GM18870 (cell line): ENCODE measurements at regions not wholly inside any gene's neighbourhood (a gene's known extent, or its start where the extent isn't known, plus 50 kb on each side); places are given as distances from the start of the nearest gene placed in this dataset.

Experiments used
- ATAC-seq: cut with Tn5 transposase; IDR thresholded peaks from one replicate; pipeline ENCODE4 v1.9.1; 2021; ENCODE audit warnings: moderate library complexity; ENCODE audit not compliant: unreplicated experiment

DNA sequence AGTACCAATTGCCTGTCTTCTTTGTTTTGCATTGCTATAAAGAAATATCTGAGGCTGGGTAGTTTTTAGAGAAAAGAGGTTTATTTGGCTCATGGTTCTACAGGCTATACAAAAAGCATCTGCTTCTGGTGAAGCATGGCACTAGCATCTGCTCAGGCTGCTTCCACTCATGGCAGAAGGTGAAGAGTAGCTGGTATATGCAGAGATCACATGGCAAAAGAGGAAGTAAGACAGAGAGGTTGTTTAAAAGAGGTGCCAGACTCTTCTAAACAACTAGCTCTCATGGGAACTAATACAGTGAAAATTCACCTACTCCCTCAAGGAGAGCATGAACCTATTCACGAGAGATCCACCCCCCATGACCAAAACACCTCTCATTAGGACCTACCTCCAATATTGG lies 56.7 kb upstream of the GUCA2B start:
- ATAC-seq: no peak

DNA sequence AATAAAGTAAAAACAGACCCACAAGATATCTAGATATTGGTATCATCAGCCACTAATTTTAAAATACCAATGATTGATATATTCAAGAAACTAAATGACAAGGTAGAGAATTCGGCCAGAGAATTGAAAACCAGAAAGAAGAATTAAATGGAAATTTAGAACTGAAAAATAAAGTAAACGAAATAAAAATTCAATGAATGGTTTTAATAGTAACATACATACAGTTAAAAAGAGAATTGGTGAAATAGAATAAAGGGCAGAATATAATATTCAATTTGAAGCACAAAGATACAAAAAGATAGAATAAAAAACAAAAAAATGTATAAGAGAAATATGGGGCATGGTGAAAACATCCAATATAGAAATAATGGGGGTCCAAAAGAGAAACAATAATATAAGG lies 64.0 kb upstream of the GUCA2B start:
- ATAC-seq: no peak

DNA sequence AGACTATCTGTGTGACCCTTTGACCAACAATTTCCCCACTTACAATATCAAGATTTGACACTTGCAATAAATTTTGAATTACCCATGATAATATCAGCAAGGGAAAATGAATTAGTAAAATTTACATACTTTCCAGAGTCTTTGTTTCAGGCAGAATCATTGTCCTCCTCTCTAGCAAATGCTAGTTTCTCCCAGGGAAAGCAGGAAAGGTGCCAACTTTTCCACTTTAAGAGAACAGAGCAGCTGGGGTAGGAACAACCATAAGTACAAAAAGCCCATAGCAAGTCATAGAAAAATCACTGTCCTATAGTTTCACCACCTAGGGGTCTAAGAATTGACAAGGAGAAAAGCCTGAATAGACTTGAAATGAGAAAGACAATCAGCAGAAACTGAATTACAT lies 67.1 kb upstream of the GUCA2B start:
- ATAC-seq: no peak

DNA sequence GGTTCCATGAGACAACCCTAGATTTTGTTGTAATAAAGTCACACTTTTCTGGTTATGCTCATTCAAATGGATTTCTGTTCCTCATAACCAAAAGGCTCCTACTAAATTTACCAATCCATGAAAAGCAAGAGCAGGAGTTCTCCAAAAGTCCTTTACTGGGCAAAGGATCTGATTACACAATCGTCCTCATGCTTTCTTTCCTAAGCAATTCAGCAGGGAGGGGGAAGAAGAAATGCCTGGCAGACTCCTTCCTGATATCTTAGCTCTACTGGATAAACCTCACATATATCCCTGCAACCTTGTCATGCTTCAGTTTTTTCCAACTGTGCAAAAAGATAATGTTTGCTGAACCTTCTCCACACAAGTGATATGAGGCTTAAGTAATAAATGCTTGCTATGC lies 67.6 kb upstream of the GUCA2B start:
- no peak for ATAC-seq

DNA sequence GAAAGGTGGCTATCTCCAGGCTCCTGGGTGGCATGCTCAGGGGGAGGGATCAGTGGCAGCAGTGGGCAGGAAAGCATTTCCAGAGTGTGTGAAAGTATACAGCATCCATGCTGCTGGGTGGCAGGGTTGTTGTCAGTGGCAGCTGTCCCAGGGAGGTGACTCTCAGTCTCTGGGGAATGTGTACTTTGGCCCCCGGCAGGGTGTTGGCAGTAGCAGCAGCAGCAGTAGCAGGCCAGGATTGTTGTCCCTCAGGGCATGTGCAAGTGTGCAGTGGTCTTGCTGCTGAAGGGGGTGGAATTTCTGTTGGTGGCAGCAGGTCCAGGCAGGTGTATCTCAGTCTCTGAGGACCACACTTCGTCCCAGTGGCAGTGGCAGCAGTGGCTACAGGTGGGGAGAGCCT lies 71.7 kb upstream of the GUCA2B start:
- ATAC-seq: no peak

DNA sequence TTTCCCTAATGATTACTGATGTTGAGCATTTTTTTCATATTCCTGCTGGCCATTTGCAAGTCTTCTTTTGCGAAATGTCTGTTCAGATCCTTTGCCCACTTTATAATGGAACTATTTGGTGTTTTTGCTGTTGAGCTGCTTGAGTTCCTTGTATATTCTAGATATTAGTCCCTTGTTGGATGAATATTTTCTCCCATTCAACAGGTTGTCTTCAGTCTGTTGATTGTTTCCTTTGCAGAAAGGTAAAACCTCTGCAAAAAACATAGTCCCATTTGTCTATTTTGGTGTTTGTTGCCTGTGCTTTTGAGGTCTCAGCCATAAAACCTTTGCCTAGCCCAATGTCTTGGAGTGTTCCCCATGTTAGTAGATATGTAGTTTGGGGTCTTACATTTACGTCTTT lies 78.0 kb upstream of the GUCA2B start:
- ATAC-seq: no peak

DNA sequence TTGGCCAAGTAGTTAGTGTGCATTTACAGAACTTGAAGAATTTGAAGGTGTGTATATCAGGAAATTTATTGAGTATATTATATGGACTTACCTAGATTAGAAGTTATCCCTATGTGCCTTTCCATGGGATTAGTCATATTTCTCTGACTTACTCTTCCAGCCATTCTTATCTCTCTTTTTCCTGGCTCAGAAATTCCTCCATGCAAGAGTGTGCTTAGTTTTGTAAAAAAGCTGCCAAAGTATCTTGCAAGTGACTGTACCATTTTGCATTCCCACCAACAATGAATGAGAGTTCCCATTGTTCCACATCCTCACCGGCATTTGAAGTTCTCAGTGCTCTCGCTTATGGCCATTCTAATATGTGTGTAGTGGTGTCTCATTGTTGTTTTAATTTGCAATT lies 82.2 kb upstream of the GUCA2B start:
- ATAC-seq: no peak

DNA sequence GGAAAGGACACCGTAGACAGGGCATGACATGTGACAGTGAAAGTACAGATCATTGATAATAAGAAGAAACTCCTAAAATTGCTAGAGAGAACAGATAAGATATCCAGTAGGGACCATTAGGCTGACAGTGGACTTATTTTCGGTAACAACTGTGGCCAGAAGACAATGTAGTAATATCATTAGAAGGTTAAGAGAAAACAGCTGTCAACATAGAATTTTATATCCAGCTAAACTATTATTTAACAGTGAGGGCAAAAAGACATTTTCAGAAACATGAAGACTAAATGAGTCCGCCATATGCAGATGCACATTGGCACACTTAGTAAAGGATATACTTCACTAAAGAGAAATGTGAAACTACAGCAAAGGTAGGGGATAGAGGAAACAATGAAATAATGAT lies 95.4 kb upstream of the GUCA2B start:
- no peak for ATAC-seq

DNA sequence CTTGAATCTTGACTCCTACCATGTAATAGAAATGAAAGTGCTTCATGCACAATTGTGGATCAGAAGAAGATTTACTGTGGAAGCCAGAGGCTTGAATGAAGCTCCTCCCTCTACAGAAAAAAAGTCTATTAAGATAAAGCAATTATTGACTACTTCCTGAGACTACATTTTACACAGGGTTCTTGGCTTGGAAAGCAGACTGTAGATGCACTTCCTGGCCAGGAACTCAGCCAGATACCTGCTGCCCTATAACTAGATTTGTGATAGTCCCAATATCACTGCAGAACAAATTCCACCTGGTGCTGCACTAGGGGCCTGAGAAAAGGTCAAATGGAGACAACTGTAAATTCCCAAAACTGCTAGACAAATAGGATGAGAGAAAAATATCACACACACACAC lies 96.8 kb upstream of the GUCA2B start:
- no peak for ATAC-seq

DNA sequence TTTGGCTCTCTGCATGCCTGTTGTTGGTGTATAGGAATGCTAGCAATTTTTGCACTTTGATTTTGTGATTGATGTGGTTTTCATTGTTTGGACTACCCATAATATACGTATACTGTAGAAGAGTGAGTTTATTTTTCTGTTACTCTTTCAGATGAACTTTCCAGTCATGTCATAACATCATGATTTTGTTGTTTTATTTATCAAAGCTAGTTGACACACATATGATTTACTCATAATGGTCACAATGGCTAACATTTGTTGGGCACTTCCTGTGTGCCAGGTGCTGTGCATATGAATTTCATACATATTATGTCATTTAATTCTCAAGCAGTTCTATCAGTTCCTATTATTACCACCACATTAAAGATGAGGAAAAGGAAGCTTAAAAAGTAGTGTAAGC lies 98.1 kb upstream of the GUCA2B start:
- ATAC-seq: no peak

DNA sequence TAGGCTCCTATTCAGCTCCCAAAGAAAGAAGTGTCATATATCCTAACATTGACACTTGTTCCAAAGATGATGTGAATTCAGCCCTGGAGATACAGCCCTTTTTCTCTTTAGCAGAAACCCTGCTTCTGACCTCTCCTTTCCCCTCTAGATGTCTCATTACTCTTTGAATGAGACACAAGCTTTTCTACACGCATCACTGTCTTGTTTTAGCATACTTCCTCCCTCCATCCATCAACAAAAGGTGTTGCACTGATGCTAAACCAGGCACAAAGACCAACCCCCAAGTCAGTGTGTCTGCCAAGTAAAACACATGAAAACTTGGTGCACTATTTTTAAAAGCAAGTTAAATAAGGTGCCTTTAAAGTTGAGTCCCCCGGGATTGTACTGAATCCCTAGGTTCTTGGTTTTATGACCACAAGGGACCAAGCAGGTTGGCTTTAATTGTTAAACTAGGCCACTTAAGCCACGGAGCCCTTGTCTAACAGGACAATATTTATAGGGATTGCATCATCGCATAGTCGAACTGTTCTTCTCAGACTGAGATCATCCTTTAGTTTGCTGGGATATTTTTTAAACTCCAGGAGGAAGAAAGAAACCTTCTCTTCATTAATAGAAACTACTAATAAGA lies 101.0 kb upstream of the GUCA2B start:
- ATAC-seq: no peak

DNA sequence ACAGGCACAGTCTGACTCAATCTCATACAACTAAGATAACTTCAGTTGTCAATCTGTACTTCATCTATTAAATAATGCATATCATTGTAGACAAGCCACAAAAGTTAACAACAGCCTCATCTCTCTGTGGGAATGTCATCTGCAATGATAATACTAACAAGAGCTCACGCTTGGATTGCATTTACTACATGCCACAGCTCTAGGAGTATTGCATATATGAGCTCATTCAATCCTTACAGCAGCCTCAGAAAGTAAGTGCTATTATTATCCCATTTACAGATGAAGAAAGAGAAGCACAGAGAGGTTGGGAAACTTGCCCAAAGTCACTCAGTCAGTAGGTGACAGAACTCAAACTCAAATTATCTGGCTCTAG lies 105.7 kb upstream of the GUCA2B start:
- no peak for ATAC-seq

DNA sequence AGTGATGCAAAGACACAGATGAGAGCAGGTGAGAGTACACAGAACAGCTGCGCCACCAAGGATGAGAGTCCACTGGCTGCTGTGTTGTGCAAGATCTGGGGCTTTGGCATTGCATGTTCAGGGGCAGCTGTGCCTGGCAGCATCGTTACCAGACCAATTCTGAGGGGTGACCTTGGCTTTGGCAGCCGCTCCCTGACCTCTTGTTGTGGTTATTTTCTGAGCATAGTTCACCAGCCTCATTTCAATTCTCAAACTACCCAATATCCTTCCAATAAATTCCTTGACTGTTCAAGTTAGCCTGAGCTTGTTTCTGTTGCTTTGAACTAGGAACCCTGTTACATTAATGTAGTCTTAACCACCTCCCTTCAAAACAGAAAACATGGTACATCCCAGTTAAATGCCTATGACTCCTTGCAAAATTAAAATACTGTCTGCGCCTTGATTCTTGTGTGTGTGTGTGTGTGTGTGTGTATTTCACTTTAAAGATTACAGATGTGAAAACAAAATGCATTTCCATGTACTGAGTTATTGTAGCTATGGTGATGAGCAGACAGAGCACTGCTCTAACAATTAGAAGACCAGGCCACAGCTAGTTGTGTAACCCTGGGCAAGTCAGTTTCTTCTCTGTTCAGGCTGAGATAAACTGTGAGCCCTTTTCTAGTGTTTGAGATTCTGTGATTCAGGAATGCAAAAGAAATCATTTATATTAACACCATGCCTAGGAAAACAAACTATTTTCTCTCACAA lies 106.3 kb upstream of the GUCA2B start:
- no peak for ATAC-seq

DNA sequence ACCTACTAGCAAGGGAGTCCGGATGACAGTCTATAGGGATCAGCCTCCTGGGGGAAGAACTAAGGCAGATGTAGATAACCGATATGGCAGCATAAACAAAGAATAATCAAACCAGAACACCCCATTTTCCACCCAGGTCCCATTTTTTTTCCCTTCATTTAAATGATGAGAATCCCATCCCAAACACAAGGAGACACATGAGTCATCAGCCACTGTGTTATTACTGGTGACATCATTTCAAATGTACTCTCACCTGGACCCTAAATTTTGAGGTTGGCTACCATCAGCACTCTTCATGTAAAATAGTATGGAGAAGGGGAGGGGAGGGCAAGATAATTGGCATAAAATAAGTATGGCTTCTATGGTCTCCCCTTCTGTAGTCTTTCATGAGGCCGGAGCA lies 108.9 kb upstream of the GUCA2B start:
- ATAC-seq: no peak

DNA sequence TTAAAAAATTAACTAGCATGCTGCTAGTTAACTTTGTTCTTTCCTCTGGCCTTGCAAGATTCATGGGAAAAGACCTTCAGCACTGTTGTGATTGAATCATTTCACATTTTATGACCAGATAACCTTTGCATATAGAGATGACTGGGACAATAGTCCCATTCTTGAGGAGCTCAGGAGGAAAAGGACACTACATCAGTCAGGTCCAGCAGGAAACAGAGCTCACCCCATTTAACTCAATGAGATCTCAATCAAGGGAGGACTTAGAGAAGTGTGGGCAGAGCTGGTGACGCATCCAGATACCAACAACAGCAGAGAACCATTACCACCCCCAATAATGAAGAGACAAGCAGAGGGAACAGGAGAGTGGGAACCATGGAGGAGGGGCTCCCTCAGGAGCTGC lies 109.4 kb upstream of the GUCA2B start:
- no peak for ATAC-seq

DNA sequence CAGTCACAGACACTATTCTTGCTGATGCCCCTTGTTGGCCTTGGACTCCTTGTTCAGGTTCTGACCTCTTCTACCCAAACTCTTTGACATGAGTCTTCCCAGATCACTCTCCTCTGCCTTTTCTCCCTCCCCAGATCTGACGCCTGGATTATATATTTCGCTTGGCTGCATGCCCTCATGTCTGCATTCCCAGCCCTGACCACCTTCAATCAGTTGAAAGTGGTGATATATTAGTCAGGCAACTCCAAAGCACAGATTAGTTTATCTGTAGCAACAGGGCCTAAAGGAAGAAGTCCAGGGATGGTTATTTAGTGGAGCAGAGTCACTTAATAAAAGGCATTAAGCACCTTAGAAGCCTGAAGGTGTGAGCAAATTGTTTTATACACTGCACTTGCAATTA lies 110.0 kb upstream of the GUCA2B start:
- ATAC-seq: no peak

DNA sequence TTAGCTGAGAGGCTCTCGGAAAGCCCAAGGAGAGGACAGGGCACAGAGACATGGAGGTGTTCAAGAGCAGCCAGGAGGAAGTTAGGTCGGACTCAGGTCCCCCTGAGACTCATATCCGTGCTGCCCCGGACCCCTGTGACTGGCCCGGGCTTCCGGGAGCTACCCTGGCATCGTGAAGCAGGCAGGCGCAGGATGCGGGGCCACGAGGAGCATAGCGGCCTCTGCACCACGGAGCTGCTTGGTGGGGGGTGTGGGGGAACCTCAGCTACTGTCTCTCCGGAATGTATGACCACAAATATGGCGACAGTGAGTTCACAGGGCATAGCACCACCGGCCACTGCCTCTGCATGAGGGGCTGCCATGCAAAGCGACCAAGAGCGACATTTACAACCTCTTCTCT lies 112.2 kb upstream of the GUCA2B start:
- ATAC-seq: no peak

DNA sequence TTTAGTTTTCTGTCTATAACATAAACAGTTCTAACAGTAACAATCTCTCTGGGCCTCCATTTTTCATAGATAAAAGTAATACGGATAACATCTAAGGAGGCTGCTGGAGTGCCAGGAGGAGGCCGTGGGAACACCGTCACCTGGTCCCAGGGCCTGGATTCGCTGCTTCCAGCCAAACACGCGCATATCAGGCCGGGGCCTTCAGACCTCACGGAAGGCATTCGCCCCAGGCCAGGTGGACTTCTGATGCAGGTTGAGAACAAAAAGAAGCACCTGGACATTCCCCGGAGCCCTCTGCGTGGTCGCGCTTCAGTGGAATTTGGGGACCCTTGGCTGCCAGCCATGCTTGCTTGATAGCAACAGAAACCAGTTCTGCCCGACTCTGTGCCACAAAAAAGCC lies 113.1 kb upstream of the GUCA2B start:
- no peak for ATAC-seq

DNA sequence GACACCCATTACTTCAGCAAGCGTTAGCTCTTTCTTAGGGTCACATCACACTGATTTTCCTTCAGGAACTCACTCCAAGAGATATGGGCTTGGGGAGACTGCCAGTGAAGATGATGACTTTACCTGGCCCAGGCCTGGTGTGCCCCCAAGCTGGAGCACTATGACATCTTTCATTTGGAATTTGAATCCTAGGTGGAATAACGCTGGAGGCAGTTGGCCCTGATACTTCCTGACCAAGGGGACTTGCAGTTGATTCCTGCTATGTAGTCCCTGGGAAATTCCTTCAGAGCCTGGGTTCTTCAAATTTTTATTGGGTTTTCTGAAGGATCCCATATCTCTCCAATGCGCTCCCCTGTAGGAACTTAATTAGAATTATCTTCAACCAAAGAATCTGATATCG lies 114.9 kb upstream of the GUCA2B start:
- no peak for ATAC-seq

DNA sequence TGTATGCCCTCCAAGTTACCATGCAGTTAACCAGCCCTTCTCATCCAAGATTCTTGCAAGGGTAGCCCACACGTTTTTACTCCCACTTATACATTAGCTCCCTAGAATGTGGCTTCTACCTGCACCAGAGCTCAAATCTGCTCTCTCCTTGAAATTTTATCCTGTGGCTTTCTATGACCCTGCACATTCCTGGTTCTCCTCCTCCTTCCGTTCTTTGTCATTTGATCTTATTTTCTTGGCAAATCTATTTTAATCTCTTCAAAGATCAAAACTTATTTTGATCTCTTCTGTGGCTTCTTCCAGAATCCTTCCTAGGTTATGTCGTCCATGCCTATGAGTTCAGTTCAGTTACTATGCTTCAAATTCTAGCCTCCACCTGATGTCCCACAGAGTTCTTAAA lies 115.6 kb upstream of the GUCA2B start:
- no peak for ATAC-seq

DNA sequence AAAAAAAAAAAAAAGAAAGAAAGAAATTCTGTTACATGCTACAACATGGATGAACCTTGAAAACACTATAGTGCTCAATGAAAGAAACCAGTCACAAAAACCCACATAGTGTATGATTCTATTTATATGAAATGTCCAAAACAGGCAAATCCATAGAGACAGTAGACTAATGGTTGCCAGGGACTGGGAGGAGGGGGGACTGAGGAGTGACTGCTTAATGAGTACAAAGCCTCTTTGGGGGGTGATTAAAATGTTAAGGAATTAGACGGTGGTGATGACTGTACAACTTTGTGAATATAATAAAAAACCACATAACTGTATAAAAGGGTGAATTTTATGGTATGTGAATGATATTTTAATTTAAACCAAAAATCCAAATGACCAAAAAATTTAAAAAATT lies 116.0 kb upstream of the GUCA2B start:
- no peak for ATAC-seq

DNA sequence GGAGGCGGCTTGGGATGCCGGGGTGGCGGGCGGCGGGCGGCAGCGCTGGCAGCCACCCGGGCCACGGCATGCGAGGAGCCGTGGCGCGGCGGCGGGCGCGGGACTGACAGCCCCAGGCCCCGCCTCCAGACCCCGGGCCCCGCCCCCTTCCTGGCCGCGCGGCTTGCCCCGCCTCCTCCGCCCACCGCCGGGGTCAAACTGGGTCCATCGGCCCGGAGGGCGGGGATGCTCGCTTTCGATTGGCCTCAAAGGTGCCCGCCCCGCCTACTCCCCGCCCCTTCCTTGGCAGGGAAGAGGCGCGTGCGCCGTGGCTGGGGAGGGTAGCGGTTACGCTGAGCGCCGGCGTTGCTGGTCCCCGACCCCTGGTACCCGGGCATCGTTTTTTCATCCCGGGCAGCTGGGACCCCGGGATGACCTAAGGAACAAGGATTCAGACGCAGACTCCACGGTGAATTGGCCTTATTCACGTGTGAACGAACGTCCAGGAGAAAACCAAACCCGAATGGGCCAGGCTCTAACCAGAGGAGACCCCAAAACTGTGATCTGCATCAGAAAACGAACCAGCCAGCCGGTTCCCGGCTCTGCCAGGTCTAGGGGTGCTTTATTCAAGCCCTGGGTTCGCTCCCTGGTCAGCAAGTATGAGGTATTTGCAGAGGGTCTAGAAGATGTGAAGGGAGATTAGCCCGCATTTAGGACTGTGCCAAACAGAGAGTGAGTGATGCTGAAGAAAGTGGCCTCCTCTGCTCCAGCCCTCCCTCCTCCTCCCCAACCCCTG lies 117.2 kb upstream of the GUCA2B start:
- ATAC-seq: peak; percentile 56
